HG02678 (cell line): ENCODE measurements at regions not wholly inside any gene's neighbourhood (a gene's known extent, or its start where the extent isn't known, plus 50 kb on each side); places are given as distances from the start of the nearest gene placed in this dataset.

Source experiments
- ATAC-seq: cut with Tn5 transposase; IDR thresholded peaks from one replicate; pipeline ENCODE4 v1.9.1; 2021; ENCODE audit warnings: mild to moderate bottlenecking, moderate library complexity; ENCODE audit not compliant: unreplicated experiment

GRCh38 chr15:47266566-47266965 is 450.7 kb upstream of the SEMA6D start:
- no peak for ATAC-seq

DNA sequence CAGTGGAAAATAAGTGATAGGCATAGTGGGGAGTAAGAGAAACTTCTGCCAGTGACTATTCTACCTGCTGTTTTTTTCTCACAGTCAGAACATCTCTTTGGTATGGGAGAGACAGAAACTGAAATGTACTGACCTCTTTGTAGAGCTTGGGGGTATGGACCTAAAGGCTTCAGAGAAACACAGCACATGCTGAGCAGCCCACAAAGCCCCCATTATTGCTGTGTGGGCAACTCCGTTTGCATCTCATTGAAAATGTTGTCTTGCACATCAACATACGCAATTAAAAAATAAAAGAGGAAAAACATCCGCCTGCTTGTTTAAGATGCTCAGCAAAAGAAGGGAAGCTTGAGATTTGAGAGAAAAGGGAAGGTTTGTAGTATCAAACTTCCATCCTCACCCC is 443.4 kb upstream of the SEMA6D start:
- ATAC-seq: no peak

GRCh38 chr15:47283246-47283645 is 434.1 kb upstream of the SEMA6D start:
- no peak for ATAC-seq

DNA sequence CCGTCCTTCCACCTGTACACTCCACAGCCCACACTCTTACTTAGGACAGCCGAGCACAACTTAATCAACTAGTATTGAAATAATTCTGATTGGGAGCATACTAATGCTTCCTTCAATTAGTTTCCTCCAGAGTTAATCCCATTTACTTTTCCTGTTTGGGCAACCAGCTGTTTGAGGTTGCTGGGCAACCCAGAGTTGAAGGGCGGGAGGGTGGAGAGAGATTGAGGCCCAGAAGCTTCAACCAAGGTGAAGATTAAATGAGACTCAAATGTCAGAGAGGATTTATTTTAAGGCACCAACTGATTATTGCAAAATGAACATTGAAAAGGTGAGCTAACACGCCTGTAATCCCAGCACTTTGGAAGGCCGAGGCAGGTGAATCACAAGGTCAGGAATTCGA is 428.5 kb upstream of the SEMA6D start:
- no peak for ATAC-seq

GRCh38 chr15:47289656-47290055 is 427.6 kb upstream of the SEMA6D start:
- ATAC-seq: no peak

- no peak for ATAC-seq
Measured at GRCh38 chr15:47291767-47292166, 425.5 kb upstream of the SEMA6D start.

DNA sequence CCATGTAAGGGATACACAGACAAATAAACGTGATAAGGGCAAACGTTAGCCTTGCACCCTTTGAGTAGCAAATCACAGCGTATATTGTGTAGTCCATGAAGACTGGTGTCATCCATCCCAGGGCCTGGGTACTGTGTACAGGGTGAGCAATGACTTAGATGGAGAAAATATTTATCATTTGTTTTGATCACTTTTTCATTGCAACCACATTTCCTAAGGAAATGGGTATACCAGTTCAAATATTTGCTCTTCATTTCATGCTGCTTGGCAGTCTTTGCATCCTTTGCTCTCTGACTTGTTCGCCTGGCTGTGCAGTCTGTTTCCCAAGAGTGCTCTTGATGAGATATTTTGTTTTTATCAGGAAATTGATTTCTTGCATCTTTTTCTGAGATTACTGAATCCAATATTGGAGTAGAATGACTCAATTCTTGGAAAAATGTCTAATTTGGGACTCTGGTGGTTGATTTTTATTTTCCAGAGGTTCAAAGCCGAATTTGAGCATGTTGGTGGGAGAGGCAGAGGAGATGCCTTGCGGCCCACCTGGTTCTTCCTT is 424.6 kb upstream of the SEMA6D start:
- ATAC-seq: no peak

- ATAC-seq: no peak
Measured at GRCh38 chr15:47293466-47294162, 423.7 kb upstream of the SEMA6D start.

DNA sequence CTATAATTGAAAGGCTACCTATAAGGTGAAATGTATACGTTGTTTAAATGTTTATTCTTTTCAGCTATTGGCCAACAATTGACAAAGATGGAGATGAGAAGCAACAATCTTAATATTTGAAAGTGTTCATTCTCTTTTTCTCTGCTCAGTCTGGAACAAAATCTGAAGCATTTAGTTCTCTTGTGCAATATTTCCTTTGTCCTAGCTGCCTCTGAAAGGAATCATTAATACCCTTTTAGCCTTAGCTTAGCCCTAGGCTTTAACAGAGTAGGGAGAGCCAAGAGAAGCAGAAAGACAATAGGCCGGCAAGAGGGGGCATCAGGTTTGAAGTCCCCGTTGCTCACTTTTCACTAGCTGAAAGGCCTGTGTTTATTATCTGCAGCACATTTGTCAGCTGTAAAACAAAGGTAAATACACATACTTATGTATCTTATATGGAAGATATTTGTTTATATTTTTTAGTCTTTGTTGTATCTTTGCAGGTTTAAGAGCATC is 422.5 kb upstream of the SEMA6D start:
- no peak for ATAC-seq

DNA sequence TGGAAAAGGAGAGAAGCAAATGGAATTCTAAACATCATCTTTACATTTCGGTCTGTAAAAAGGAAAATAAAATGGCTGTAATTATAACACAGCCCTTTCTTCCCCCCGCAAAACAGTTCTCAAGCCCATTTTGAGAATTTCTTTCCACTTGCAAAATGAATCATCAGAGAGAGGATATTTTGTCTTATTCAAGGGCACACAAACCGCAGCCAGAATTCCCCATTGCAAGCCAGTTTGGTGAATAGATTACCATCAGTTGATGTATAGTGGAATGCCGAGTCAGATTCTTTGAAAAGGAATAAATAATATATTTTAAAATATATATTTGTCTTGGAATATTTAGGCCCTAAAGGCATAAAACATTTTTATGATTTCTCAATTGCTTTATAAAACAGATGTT is 420.4 kb upstream of the SEMA6D start:
- no peak for ATAC-seq

- no peak for ATAC-seq
Measured at GRCh38 chr15:47299846-47300434, 417.4 kb upstream of the SEMA6D start.

DNA sequence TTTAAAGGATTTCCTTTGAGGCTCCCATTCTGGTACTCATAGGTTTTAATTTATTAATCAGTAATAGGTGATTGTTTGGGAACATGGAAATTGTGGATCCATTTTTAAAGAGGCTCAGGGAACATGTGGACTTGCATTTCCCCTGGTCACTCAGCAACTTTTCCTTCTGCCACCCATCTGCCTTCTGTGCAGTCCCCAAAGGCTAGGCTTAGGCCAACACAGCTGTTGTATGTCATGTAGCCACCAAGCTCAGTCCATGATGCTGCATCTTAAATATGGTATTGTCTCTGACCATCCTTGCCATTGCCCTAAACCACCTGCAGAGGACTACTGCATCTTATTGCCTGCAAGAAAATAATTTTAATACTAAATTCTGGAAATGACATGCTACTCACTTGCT is 416.7 kb upstream of the SEMA6D start:
- ATAC-seq: no peak

- ATAC-seq: no peak
Measured at GRCh38 chr15:47301481-47301880, 415.8 kb upstream of the SEMA6D start.

DNA sequence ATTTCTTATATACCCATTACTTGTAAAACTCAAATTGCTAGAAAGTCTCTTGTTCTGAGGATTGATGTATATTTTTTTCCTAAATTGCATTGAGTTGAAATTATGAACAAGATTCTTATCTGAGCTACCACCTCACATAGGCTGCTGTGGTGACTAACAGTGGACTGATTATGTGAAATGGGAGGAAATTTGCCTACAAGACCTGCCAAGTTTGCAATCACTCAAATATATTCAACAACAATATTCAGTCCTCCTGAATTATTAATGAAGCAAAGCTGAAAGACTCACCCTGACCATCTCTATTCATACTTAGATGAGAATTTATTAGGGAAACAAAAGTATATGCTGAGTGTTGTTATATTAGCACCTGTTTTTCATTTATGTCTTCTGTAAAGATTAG is 412.6 kb upstream of the SEMA6D start:
- ATAC-seq: no peak

DNA sequence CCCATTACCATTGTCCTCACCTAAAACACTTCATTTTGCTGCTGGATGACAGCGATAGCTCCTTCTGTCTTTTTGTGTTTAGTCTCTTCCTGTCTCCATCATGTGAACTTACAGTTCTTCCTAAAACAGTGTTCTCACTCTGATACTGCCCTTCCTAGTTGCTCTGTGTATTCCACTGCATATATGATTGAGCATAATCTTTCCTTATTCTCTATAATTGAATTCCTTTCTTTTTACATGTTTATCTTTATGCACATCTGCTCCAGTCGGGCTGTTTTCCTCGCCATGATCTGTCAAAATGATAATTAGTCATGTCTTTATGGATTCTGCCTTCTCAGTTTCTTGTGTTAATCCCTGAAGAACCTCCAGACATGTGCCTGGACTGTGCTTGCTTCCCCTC is 405.1 kb upstream of the SEMA6D start:
- ATAC-seq: no peak

DNA sequence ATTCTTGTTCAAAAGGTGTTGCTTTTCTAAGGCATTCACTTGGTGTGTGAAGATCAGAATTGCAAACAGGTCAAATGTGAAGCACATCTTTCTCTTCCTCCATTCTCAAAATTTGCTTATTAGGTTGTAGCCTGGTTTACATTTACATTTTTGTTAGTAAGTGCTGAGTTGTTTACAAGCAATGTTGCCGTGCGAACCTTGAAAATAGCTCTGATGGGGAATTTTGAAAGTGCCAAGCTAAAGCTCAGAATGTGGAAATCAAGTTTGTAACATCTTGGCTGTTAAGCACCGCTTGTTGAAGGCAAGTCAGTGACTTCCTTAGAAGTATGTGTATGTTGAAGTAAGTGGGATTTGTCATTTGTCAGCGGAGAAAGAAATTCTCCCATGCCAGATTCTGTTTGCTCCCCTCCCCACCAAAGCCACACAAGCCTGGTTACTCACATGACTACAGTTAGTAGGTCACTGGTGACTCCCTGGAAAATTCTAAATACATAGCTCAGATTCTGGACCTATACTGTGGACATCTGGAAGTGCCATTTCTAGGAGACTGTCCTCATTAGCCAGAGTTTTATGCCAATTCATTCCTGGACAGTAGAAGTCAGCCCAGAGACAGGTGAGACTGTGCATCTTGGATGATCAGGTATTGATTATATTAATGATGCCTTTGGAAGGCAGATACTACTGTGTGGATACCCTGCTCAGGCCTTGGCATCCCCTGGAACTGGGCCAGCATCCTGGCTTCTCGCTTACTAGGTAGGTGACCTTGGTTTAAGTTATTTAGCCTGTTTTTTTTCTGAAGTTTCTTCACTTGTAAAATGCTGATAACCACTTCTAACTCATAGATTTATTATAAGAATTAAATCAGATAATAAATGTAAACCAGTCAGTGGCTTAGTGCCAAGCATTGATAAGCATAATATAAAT is 390.6 kb upstream of the SEMA6D start:
- no peak for ATAC-seq

- no peak for ATAC-seq
Measured at GRCh38 chr15:47331829-47332393, 385.4 kb upstream of the SEMA6D start.

- no peak for ATAC-seq
Measured at GRCh38 chr15:47332481-47332880, 384.8 kb upstream of the SEMA6D start.

DNA sequence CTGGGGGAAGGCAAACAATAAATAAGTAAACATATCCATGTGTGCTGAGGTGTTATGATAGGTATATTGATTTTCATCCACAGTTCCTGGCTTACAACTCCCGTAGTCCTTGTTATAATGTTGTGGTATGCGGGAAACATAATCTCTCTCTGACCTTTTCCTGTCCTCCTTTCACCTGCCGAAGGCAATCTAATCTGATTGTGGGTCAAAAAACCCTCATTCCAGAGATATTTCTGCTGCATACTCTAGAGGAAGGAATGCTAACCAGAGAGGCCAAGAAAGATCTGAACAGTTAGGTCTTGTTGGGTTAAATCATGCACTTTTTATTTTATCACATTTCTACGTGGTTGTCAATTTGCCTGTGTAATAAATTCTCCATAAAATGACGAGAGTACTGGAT is 383.6 kb upstream of the SEMA6D start:
- no peak for ATAC-seq

- ATAC-seq: no peak
Measured at GRCh38 chr15:47334805-47335535, 382.3 kb upstream of the SEMA6D start.
